Brain microvascular endothelial cell (primary cell): ENCODE measurements at regions not wholly inside any gene's neighbourhood (a gene's known extent, or its start where the extent isn't known, plus 50 kb on each side); places are given as distances from the start of the nearest gene placed in this dataset.

ENCODE experiments used
- DNase-seq: peaks from one replicate; pipeline ENCODE4 v3.0.0-alpha.2; 2020
- H3K27ac ChIP-seq: fragments of 250-450 bp; sonication (Bioruptor Pico); 2 replicates; pipeline ENCODE4 v1.5.1; 2020; ENCODE audit warnings: mild to moderate bottlenecking, moderate library complexity
- H3K27me3 ChIP-seq: fragments of 250-450 bp; sonication (Bioruptor Pico); replicated peaks from 2 replicates; pipeline ENCODE4 v1.5.1; 2020; ENCODE audit warnings: mild to moderate bottlenecking
- H3K36me3 ChIP-seq: fragments of 250-450 bp; sonication (Bioruptor Pico); replicated peaks from 2 replicates; pipeline ENCODE4 v1.5.1; 2020; ENCODE audit warnings: mild to moderate bottlenecking
- H3K4me3 ChIP-seq: 2 replicates; pipeline ENCODE4 v1.5.1; 2011; ENCODE audit warnings: low read depth, mild to moderate bottlenecking, control low read depth, low read length, moderate library complexity
- in situ Hi-C: cut with HindIII; loops from 2 replicates; pipeline ENCODE4 v1.10.0; 2017; ENCODE audit warnings: low sequenced_read_pairs, low pct_ligation_motif_present
- TF ChIP-seq, protein P1 (sequence below): IDR thresholded peaks from 2 replicates; pipeline ENCODE4 v1.5.1; 2011; ENCODE audit warnings: low read depth, mild to moderate bottlenecking, moderate library complexity, low read length, control low read depth, inconsistent platforms; ENCODE audit errors: missing control alignments

DNA sequence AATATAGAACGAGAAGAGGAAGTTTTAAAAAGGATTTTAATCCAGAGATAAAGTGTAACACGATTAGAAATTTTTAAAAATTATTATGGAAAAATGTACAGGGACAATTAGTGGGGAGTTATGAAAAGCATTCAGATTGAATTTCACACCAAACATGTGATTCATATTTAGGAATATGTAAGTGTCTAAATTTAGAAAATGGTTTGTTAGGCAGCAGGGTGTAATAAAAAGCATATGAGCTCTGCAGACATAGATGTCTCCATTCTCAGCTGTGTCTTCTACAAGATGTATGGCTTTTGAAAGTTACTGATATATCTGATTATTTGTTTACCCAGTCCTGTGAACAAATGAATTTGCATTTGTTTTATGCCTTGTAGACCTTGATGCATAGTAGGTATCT lies 638.9 kb upstream of the AGA start:
- Histone ChIP-seq H3K36me3 (no peaks in the 10 kb centered on the region), H3K27me3 (no peaks in the 10 kb centered on the region), H3K4me3 (no peak overlapping the region), H3K27ac (no peak overlapping the region)
- DNase-seq: no peak
- TF ChIP-seq, protein P1, sequence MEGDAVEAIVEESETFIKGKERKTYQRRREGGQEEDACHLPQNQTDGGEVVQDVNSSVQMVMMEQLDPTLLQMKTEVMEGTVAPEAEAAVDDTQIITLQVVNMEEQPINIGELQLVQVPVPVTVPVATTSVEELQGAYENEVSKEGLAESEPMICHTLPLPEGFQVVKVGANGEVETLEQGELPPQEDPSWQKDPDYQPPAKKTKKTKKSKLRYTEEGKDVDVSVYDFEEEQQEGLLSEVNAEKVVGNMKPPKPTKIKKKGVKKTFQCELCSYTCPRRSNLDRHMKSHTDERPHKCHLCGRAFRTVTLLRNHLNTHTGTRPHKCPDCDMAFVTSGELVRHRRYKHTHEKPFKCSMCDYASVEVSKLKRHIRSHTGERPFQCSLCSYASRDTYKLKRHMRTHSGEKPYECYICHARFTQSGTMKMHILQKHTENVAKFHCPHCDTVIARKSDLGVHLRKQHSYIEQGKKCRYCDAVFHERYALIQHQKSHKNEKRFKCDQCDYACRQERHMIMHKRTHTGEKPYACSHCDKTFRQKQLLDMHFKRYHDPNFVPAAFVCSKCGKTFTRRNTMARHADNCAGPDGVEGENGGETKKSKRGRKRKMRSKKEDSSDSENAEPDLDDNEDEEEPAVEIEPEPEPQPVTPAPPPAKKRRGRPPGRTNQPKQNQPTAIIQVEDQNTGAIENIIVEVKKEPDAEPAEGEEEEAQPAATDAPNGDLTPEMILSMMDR: no peak
- in situ Hi-C loops: no loop called here

DNA sequence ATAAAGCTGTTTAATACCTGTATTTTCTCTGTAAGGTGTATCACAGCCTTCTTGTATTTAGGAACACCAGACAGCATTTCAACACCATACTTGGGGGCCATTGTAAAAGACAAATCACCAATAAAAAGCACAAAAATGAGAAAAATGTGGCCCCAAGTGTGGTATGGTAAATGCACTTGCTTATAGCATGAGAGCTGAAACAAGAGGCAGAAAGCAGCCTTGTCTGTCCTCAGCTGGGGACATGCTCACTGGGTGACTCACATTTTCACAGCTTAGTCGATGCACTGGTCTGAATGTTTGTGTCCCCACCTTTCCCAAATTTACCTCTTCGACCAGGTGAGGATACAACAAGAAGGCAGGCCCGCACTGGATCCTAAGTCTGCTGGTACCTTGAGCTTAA lies 639.7 kb upstream of the AGA start:
- Histone ChIP-seq H3K36me3 (no peaks in the 10 kb centered on the region), H3K27ac (no peak overlapping the region), H3K27me3 (no peaks in the 10 kb centered on the region), H3K4me3 (no peak overlapping the region)
- TF ChIP-seq, protein P1: no peak
- in situ Hi-C loops: no loop called here
- no peak for DNase-seq

DNA sequence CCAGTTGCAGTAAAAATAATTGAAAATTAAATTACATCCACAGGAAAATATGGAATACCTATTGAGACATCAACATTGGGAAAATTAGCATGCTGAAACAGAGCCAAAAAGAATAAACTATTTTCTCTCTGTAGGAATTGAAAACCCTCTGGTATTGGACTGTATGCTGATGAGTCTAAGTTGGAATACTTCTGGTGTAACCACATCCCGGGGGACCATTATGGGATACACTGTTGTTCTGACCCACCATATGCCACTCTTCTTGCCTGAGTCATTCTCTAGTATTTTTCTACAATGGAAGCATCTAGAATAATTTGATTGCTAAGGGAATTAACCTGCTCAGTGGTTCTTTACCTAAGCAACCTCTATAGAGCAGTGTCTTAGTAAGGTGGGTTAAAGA lies 640.7 kb upstream of the AGA start:
- in situ Hi-C loops: no loop called here
- TF ChIP-seq, protein P1: no peak
- Histone ChIP-seq H3K36me3 (no peaks in the 10 kb centered on the region), H3K4me3 (no peak overlapping the region), H3K27ac (no peak overlapping the region), H3K27me3 (no peaks in the 10 kb centered on the region)
- DNase-seq: no peak

DNA sequence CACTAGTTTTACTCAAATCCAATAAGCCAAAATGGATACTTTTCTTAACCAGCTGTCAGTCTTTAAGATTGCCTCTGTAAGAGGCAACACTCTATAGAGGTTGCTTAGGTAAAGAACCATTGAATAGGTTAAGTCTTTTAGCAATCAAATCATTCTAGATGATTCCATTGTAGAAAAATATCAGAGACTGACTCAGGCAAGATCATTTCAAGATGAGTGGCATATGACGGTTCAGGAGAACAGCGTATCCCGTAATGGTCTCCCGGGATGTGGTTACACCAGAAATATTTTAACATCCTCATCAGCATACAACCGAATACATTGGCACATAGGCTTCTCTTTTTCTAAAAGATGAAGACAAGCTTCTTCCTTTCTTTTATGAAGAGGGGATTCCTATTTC lies 641.7 kb upstream of the AGA start:
- in situ Hi-C loops: no loop called here
- TF ChIP-seq, protein P1: no peak
- no peaks in the 10 kb centered on the region for H3K27me3 ChIP-seq
- no peak for DNase-seq
- no peaks in the 10 kb centered on the region for H3K36me3 ChIP-seq
- H3K4me3 ChIP-seq: no peak overlapping the region
- H3K27ac ChIP-seq: no peak overlapping the region

DNA sequence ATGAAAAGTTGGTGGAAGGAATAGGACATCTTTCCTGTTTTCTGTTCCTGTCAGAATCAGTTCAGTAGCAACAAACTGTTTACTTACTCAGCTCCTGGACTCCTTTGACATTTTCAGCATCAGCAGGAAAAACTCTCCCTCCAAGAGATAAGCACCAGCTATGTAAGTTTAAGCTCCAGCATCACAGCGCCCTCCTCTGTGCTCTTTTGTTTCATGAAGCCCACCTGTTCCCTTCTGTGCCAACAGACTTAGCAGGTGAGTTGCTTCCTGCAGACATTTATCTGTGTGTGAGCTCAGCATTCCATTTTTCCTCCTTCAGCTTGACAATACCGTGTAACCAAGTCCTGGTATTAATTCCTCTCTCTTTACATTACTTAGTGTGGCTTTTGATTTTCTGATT lies 644.1 kb upstream of the AGA start:
- in situ Hi-C loops: no loop called here
- H3K27ac ChIP-seq: no peak overlapping the region
- TF ChIP-seq, protein P1: no peak
- no peaks in the 10 kb centered on the region for H3K27me3 ChIP-seq
- no peaks in the 10 kb centered on the region for H3K36me3 ChIP-seq
- DNase-seq: no peak
- H3K4me3 ChIP-seq: no peak overlapping the region

DNA sequence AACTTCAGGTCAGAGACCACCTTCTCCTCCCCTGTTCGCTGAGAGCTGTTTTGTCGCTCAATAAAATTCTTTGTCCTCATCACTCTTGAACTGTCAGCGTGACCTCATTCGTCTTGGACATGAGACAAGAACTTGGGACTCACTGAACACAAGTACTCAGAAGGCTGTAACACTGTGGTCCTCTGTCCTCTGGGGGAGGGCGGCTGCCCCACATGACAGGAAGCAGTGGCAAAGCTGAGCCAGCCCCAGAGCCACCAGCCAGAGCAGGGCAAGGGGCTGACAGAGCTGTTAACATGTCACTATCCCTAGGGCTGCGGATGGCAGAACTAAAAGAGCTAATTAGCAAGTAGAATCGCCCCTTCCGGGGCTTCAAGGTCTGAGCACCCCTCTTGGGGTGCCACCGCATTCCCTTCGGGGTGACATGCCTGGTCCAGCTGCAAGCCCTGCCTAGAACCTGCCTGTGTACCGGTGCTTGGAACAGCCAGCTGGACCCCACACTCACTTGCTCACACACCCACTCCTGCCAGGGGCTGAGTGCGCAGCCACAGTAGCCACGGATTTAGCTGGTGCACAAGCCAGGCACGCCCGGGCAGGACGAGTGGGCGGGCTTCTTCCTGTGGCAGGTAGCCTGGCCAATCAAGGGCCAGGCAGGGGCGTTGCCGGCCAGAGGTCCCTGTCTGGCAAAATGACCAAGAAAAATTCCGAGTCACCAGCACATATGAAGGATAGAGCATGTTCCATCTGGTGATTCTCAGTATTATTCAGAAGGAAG lies 648.6 kb upstream of the AGA start:
- Histone ChIP-seq H3K36me3 (no peaks in the 10 kb centered on the region), H3K27ac (no peak overlapping the region), H3K4me3 (no peak overlapping the region), H3K27me3 (no peaks in the 10 kb centered on the region)
- in situ Hi-C loops: no loop called here
- DNase-seq: no peak
- TF ChIP-seq, protein P1: no peak
